ENCODE measurements at regions not wholly inside any gene's neighbourhood (a gene's known extent, or its start where the extent isn't known, plus 50 kb on each side); places are given as distances from the start of the nearest gene placed in this dataset.

GRCh38 chr15:61398310-61398709, 169.2 kb upstream of the RORA start:
- H3K9ac ChIP-seq (ENCODE audit: low read depth in 2 of 2, low read length in 2 of 2): no peak overlapping the region
- H3K27ac ChIP-seq: no peak overlapping the region
- TF ChIP-seq, protein P1, sequence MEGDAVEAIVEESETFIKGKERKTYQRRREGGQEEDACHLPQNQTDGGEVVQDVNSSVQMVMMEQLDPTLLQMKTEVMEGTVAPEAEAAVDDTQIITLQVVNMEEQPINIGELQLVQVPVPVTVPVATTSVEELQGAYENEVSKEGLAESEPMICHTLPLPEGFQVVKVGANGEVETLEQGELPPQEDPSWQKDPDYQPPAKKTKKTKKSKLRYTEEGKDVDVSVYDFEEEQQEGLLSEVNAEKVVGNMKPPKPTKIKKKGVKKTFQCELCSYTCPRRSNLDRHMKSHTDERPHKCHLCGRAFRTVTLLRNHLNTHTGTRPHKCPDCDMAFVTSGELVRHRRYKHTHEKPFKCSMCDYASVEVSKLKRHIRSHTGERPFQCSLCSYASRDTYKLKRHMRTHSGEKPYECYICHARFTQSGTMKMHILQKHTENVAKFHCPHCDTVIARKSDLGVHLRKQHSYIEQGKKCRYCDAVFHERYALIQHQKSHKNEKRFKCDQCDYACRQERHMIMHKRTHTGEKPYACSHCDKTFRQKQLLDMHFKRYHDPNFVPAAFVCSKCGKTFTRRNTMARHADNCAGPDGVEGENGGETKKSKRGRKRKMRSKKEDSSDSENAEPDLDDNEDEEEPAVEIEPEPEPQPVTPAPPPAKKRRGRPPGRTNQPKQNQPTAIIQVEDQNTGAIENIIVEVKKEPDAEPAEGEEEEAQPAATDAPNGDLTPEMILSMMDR (IDR thresholded peaks at IDR 0.05): no peak
- H3K27me3 ChIP-seq: no peaks in the 10 kb centered on the region
- no peak overlapping the region for H3K4me3 ChIP-seq
- H3K4me1 ChIP-seq: no peaks in the 10 kb centered on the region
- no peak for DNase-seq
- no peaks in the 10 kb centered on the region for H3K36me3 ChIP-seq
- H3K9me3 ChIP-seq: no peaks in the 10 kb centered on the region
- intact Hi-C loops (cut with DNase I): no loop called here

- intact Hi-C loops (cut with DNase I): no loop called here
- Histone ChIP-seq H3K4me1 (no peaks in the 10 kb centered on the region), H3K36me3 (no peaks in the 10 kb centered on the region), H3K9me3 (no peaks in the 10 kb centered on the region), H3K27me3 (no peaks in the 10 kb centered on the region), H3K9ac (ENCODE audit: low read depth in 2 of 2, low read length in 2 of 2) (no peak overlapping the region), H3K4me3 (no peak overlapping the region), H3K27ac (no peak overlapping the region)
- TF ChIP-seq, protein P1 (IDR thresholded peaks at IDR 0.05): no peak
- no peak for DNase-seq
Measured at GRCh38 chr15:61396235-61396919, 167.3 kb upstream of the RORA start.

DNA sequence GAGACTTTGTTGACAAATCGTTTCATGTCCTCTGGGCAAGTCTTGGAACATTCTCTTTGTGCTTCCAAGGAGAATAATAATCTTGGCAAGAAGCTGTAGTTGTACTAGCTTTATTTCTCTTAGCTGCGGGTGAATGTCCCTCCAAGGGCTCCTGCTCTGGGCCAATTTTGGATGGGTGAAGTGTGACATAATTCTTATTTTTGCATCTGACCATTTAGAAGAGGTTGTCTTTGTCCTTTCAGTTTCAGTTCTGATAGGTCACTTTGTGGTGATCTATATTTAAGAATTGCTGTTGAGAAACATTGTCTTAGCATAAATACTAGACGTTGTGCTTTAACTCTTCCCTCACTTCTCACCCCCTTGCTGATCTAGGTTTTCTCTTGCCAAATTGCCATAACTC, 164.8 kb upstream of the RORA start:
- Histone ChIP-seq H3K9ac (ENCODE audit: low read depth in 2 of 2, low read length in 2 of 2) (no peak overlapping the region), H3K9me3 (no peaks in the 10 kb centered on the region), H3K4me1 (no peaks in the 10 kb centered on the region), H3K36me3 (no peaks in the 10 kb centered on the region), H3K27ac (no peak overlapping the region), H3K4me3 (no peak overlapping the region), H3K27me3 (no peaks in the 10 kb centered on the region)
- intact Hi-C loops (cut with DNase I): no loop called here
- DNase-seq: no peak
- TF ChIP-seq, protein P1 (IDR thresholded peaks at IDR 0.05): no peak

DNA sequence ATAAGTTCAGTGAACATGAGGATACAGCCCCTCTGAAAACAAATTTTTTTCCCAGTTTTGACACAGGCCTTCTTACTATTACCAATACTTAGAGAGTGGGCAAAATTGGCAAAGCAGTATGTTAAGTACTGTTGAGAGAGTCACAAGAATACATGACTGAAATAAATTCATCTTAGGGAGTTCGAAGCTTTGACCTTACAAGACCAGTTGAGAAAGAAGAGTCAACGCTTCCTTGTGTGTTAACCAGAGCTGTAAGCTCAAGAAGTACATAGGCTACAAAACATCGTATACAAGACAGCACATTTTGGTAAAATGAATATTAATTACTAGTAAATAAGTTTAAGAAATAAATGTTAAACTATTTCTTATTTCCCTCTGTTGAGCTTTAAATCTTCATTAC, 164.4 kb upstream of the RORA start:
- Histone ChIP-seq H3K27me3 (no peaks in the 10 kb centered on the region), H3K9me3 (no peaks in the 10 kb centered on the region), H3K36me3 (no peaks in the 10 kb centered on the region), H3K27ac (no peak overlapping the region), H3K4me3 (no peak overlapping the region), H3K9ac (ENCODE audit: low read depth in 2 of 2, low read length in 2 of 2) (no peak overlapping the region), H3K4me1 (no peaks in the 10 kb centered on the region)
- no peak for DNase-seq
- TF ChIP-seq, protein P1 (IDR thresholded peaks at IDR 0.05): no peak
- intact Hi-C loops (cut with DNase I): no loop called here

DNA sequence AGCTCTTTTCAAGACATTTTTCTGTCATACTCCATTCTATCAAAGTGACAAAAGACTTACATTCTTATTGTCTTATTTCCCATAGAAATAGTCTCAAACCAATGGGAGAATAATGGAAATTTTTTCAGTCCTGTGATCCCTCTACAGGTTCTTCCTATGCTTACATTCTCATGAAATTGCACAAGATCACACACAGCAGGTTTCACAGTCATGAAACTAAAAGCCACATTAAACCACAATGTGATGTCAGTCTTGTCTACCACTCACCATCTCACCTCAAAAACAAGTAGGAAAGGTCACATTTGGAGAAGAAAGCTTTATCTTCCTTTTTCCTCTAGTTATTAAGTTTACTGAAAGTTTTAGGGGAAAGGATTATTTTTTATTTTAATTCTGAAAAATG, 161.0 kb upstream of the RORA start:
- Histone ChIP-seq H3K9me3 (no peaks in the 10 kb centered on the region), H3K4me3 (no peak overlapping the region), H3K27ac (no peak overlapping the region), H3K4me1 (no peaks in the 10 kb centered on the region), H3K9ac (ENCODE audit: low read depth in 2 of 2, low read length in 2 of 2) (no peak overlapping the region), H3K36me3 (no peaks in the 10 kb centered on the region), H3K27me3 (no peaks in the 10 kb centered on the region)
- no peak for DNase-seq
- TF ChIP-seq, protein P1 (IDR thresholded peaks at IDR 0.05): no peak
- intact Hi-C loops (cut with DNase I): no loop called here
